H1 (cell line): ENCODE measurements at regions not wholly inside any gene's neighbourhood (a gene's known extent, or its start where the extent isn't known, plus 50 kb on each side); places are given as distances from the start of the nearest gene placed in this dataset.

Experiments
- CTCF ChIA-PET: fragments of 300-600 bp; sonication (Branson Sonifier 250); formaldehyde crosslinking; loops from one replicate; lab custom pipeline; 2021; ENCODE audit not compliant: partially characterized antibody; lab: Charles Lee
- POLR2A ChIA-PET: fragments of 300-600 bp; sonication (Branson Sonifier 250); formaldehyde crosslinking; loops from one replicate; lab custom pipeline; 2021; ENCODE audit warnings: inconsistent platforms; ENCODE audit not compliant: partially characterized antibody; lab: Charles Lee
- DNase-seq, 2 experiments: peaks; one replicate each; pipeline versions ENCODE4 v3.0.0 to v3.0.0-alpha.2; 2010 to 2022; ENCODE audit warnings: low spot score in 2 of 2, low read depth in 1 of 2, mixed read lengths in 1 of 2
- FAIRE-seq: peaks from 2 replicates; lab custom pipeline; 2011; peaks lifted over from hg19 to GRCh38; lab: Jason Lieb, UNC
- H2AFZ ChIP-seq: 2 replicates; pipeline ENCODE4 v1.8.1; 2012; ENCODE audit warnings: low read length, inconsistent platforms
- H2AK5ac ChIP-seq: 2 replicates; pipeline ENCODE4 v1.6.1; 2013; ENCODE audit warnings: low read depth, low read length
- H2BK120ac ChIP-seq: replicated peaks from 2 replicates; pipeline ENCODE3; 2013; ENCODE audit warnings: low read depth, low read length, inconsistent platforms
- H2BK12ac ChIP-seq: 2 replicates; pipeline ENCODE4 v1.6.1; 2013; ENCODE audit warnings: low read depth, low read length
- H2BK15ac ChIP-seq: 2 replicates; pipeline ENCODE4 v1.6.1; 2013; ENCODE audit warnings: low read length
- H2BK20ac ChIP-seq: 2 replicates; pipeline ENCODE4 v1.6.1; 2013; ENCODE audit warnings: low read length
- H2BK5ac ChIP-seq: 2 replicates; pipeline ENCODE4 v1.6.1; 2013; ENCODE audit warnings: low read depth, low read length
- H3K14ac ChIP-seq: 2 replicates; pipeline ENCODE4 v1.6.1; 2013; ENCODE audit warnings: inconsistent platforms; ENCODE audit not compliant: insufficient read length
- H3K18ac ChIP-seq: 2 replicates; pipeline ENCODE4 v1.6.1; 2013; ENCODE audit warnings: low read length; ENCODE audit errors: extremely low read depth
- H3K23ac ChIP-seq: 2 replicates; pipeline ENCODE4 v1.6.1; 2013; ENCODE audit warnings: inconsistent platforms; ENCODE audit not compliant: insufficient read length
- H3K23me2 ChIP-seq: 2 replicates; pipeline ENCODE4 v1.6.1; 2013; ENCODE audit warnings: low read depth, low read length
- H3K27ac ChIP-seq: 2 replicates; pipeline ENCODE4 v1.6.1; 2011; ENCODE audit warnings: low read depth, low read length, inconsistent platforms
- H3K27me3 ChIP-seq, 4 experiments: replicated peaks in 1 of 4; 1 replicate in 1 of 4; 2 replicates in 3 of 4; pipeline versions ENCODE4 v1.6.1 to v1.8.1; 2011 to 2013; ENCODE audit warnings: low read length in 3 of 4, mild to moderate bottlenecking in 3 of 4, inconsistent platforms in 2 of 4, mixed read lengths in 2 of 4, moderate library complexity in 1 of 4; ENCODE audit not compliant: control insufficient read depth in 3 of 4, insufficient read depth in 3 of 4; ENCODE audit errors: extremely low read depth in 1 of 4
- H3K36me3 ChIP-seq, 4 experiments: 2 replicates each; pipeline versions ENCODE4 v1.6.1 to v1.8.1; 2011 to 2013; ENCODE audit warnings: mild to moderate bottlenecking in 4 of 4, low read length in 3 of 4, moderate library complexity in 2 of 4, control low read depth in 1 of 4, inconsistent platforms in 1 of 4; ENCODE audit not compliant: insufficient read depth in 4 of 4, control insufficient read depth in 2 of 4
- H3K4ac ChIP-seq: replicated peaks from 2 replicates; pipeline ENCODE3; 2013; ENCODE audit warnings: low read length, low read depth, mixed read lengths, inconsistent platforms; ENCODE audit not compliant: insufficient read length
- H3K4me1 ChIP-seq, 4 experiments: replicated peaks in 1 of 4; 1 replicate in 1 of 4; 2 replicates in 3 of 4; pipeline versions ENCODE4 v1.6.1 to v1.8.1; 2011 to 2013; ENCODE audit warnings: low read length in 3 of 4, inconsistent platforms in 2 of 4, mixed read lengths in 1 of 4; ENCODE audit not compliant: insufficient read depth in 4 of 4, control insufficient read depth in 3 of 4
- H3K4me2 ChIP-seq, 2 experiments: 2 replicates each; pipeline versions ENCODE4 v1.6.1 to v1.8.1; 2011 to 2013; ENCODE audit warnings: low read depth in 2 of 2, low read length in 2 of 2, control low read depth in 1 of 2, inconsistent platforms in 1 of 2, mild to moderate bottlenecking in 1 of 2; ENCODE audit not compliant: insufficient read depth in 1 of 2
- H3K4me3 ChIP-seq, 4 experiments: fragments of 200-600, 300-600 bp in 1 of 4; sonication (generic), shearing (Covaris generic), sonication (Bioruptor Twin) in 1 of 4; 2 replicates each; pipeline versions ENCODE4 v1.5.1 to v1.8.1; 2011 to 2016; ENCODE audit warnings: low read length in 4 of 4, low read depth in 3 of 4, control low read depth in 2 of 4, inconsistent platforms in 2 of 4, mild to moderate bottlenecking in 2 of 4, mixed read lengths in 1 of 4, moderate library complexity in 1 of 4; ENCODE audit not compliant: insufficient read depth in 2 of 4; ENCODE audit errors: extremely low read depth in 1 of 4
- H3K56ac ChIP-seq: replicated peaks from 2 replicates; pipeline ENCODE3; 2013; ENCODE audit warnings: low read depth, mild to moderate bottlenecking, mixed read lengths, low read length, inconsistent platforms; ENCODE audit not compliant: insufficient read length
- H3K79me1 ChIP-seq: 2 replicates; pipeline ENCODE4 v1.6.1; 2013; ENCODE audit warnings: low read depth, low read length, control low read depth
- H3K79me2 ChIP-seq, 2 experiments: 2 replicates each; pipeline versions ENCODE4 v1.6.1 to v1.8.1; 2012 to 2013; ENCODE audit warnings: low read length in 2 of 2, mild to moderate bottlenecking in 2 of 2, inconsistent platforms in 1 of 2; ENCODE audit not compliant: insufficient read depth in 2 of 2, control insufficient read depth in 1 of 2
- H3K9ac ChIP-seq, 4 experiments: replicated peaks in 1 of 4; 1 replicate in 1 of 4; 2 replicates in 3 of 4; pipeline versions ENCODE4 v1.6.1 to v1.8.1; 2011 to 2013; ENCODE audit warnings: low read depth in 3 of 4, low read length in 3 of 4, control low read depth in 2 of 4, mild to moderate bottlenecking in 2 of 4, moderate library complexity in 2 of 4, inconsistent platforms in 1 of 4; ENCODE audit errors: extremely low read depth in 1 of 4
- H3K9me3 ChIP-seq, 2 experiments: 2 replicates each; pipeline versions ENCODE4 v1.6.1 to v1.8.1; 2012 to 2013; ENCODE audit warnings: mild to moderate bottlenecking in 2 of 2, moderate library complexity in 2 of 2, control low read depth in 1 of 2, inconsistent platforms in 1 of 2, low read depth in 1 of 2, low read length in 1 of 2, mixed read lengths in 1 of 2; ENCODE audit not compliant: insufficient read depth in 2 of 2
- H4K20me1 ChIP-seq, 2 experiments: replicated peaks in 1 of 2; 2 replicates each; pipeline versions ENCODE3 to v1.8.1; 2011 to 2013; ENCODE audit warnings: inconsistent platforms in 2 of 2, low read length in 2 of 2, mild to moderate bottlenecking in 1 of 2; ENCODE audit not compliant: insufficient read depth in 2 of 2, control insufficient read depth in 1 of 2
- H4K5ac ChIP-seq: 2 replicates; pipeline ENCODE4 v1.6.1; 2013; ENCODE audit warnings: low read length, low read depth, mixed read lengths, inconsistent platforms; ENCODE audit not compliant: insufficient read length
- H4K8ac ChIP-seq: 2 replicates; pipeline ENCODE4 v1.8.0; 2013; ENCODE audit warnings: mild to moderate bottlenecking, moderate library complexity, low read length, inconsistent platforms; ENCODE audit not compliant: insufficient read depth; ENCODE audit errors: extremely low read depth
- H4K91ac ChIP-seq: replicated peaks from 2 replicates; pipeline ENCODE3; 2013; ENCODE audit warnings: low read length, mixed read lengths, inconsistent platforms; ENCODE audit not compliant: insufficient read length
- JUN ChIP-seq: IDR thresholded peaks from 2 replicates; pipeline ENCODE4 v1.6.1; 2011; ENCODE audit warnings: low read depth, mild to moderate bottlenecking, improper control_type of control experiment, low read length
- NRF1 ChIP-seq: IDR thresholded peaks from 2 replicates; pipeline ENCODE4 v1.6.1; 2011; ENCODE audit warnings: mild to moderate bottlenecking, low read depth, low read length, improper control_type of control experiment
- PHF8 ChIP-seq: fragments of 200-600 bp; sonication (generic); conservative IDR thresholded peaks from 2 replicates; pipeline ENCODE4 v1.7.1; 2012; ENCODE audit warnings: low read depth, mild to moderate bottlenecking, inconsistent platforms, low read length, moderate library complexity
- RBBP5 ChIP-seq: IDR thresholded peaks from 2 replicates; pipeline ENCODE4 v1.7.1; 2012; ENCODE audit warnings: low read depth, mild to moderate bottlenecking, inconsistent platforms, low read length, moderate library complexity, borderline replicate concordance
- SP4 ChIP-seq: IDR thresholded peaks from 2 replicates; pipeline ENCODE4 v1.6.1; 2012; ENCODE audit warnings: low read length, inconsistent platforms
- WGBS, 2 experiments: shearing (Covaris generic) in 1 of 2; methylation state at CpG; one replicate each; pipeline versions ENCODE4 v1.1.6 to v1.1.7; 2013 to 2015; ENCODE audit warnings: low lambda C conversion rate in 2 of 2, mixed read lengths in 2 of 2, inconsistent platforms in 1 of 2, low coverage in 1 of 2, missing lambda C conversion rate in 1 of 2; ENCODE audit not compliant: insufficient replicate concordance in 2 of 2, insufficient coverage in 1 of 2, insufficient read length in 1 of 2; ENCODE audit errors: extremely low coverage in 1 of 2, missing lambda C conversion rate in 1 of 2; 5-methylcytosine and 5-hydroxymethylcytosine counted together

DNA sequence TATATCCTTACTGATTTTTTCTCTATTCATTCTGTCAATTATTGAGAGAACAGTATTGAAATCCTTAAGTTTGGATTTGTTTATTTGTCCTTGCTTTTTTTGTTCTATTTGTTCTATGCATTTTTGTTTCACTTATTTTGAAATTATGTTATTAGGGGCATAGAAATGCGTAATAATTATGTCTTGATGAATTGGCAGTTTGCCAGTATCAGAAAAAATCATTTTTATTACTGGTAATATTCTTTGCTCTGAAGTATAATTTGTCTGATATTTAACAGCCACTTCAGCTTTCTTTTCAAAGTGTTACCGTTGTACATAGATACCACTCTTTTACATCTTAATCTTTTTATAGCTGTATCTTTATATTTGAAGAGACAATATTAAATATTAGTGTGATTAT, 2090.9 kb upstream of the WWC1 start:
- Histone ChIP-seq H3K27me3 (no peaks in the 10 kb centered on the region), H4K8ac (no peak overlapping the region), H3K4ac (no peak overlapping the region), H4K91ac (no peak overlapping the region), H2BK5ac (no peak overlapping the region), H3K9ac (no peak overlapping the region), H2BK15ac (no peak overlapping the region), H4K5ac (no peak overlapping the region), H2BK20ac (no peak overlapping the region), H3K23ac (no peak overlapping the region), H3K18ac (no peak overlapping the region), H3K14ac (no peak overlapping the region), H2AFZ (no peak overlapping the region), H3K36me3 (no peaks in the 10 kb centered on the region), H3K79me2 (no peaks in the 10 kb centered on the region), H3K4me3 (no peak overlapping the region), H3K23me2 (no peaks in the 10 kb centered on the region), H3K4me2 (no peak overlapping the region), H3K9me3 (no peaks in the 10 kb centered on the region), H4K20me1 (no peaks in the 10 kb centered on the region), H3K79me1 (no peaks in the 10 kb centered on the region)
- DNase-seq: no peak
- ChIA-PET POLR2A (no interaction called here), CTCF (no interaction called here)
- FAIRE-seq: no peak
- WGBS, 2 experiments: 98% methylated on average over 2 of the region's 2 CpGs; no CpG with 5 or more reads in 1 of the 2 experiments
- TF ChIP-seq PHF8 (no peak), SP4 (no peak), JUN (no peak), RBBP5 (no peak), NRF1 (no peak)
- TF ChIP-seq, all 59 proteins: peak for 0
- H3K4me1 ChIP-seq: no peaks in the 10 kb centered on the region
- H3K56ac ChIP-seq: no peak overlapping the region
- no peak overlapping the region for H2BK12ac ChIP-seq
- H2BK120ac ChIP-seq: no peak overlapping the region
- no peak overlapping the region for H2AK5ac ChIP-seq
- no peak overlapping the region for H3K27ac ChIP-seq
